ENCODE measurements at regions not wholly inside any gene's neighbourhood (a gene's known extent, or its start where the extent isn't known, plus 50 kb on each side); places are given as distances from the start of the nearest gene placed in this dataset.
"Not testable (repeated sequence)": the region's sequence is repeated elsewhere in the genome, so short reads cannot be mapped to it uniquely, and the experiment has no call there.

DNA sequence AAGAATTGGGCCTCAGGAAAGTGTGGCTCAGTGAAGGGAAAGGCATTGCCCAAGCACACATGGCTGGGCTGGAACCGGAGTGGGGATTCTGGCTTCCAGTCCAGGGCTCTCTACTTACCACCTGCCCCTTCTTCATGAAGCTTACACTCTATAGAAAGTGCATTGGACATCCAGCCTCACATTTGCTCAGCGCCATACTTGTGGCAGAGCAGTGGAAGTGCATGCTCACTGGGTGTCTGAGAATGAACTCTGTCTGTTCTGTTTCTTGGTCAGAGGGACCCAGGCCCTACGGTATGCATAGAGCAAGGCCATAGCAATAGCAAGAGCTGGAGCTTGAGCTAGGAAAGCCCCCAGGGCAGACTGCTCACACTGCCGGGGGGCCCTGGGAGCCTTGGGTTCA, 1253.5 kb downstream of the TYW1 start:
- TF ChIP-seq, protein P1, sequence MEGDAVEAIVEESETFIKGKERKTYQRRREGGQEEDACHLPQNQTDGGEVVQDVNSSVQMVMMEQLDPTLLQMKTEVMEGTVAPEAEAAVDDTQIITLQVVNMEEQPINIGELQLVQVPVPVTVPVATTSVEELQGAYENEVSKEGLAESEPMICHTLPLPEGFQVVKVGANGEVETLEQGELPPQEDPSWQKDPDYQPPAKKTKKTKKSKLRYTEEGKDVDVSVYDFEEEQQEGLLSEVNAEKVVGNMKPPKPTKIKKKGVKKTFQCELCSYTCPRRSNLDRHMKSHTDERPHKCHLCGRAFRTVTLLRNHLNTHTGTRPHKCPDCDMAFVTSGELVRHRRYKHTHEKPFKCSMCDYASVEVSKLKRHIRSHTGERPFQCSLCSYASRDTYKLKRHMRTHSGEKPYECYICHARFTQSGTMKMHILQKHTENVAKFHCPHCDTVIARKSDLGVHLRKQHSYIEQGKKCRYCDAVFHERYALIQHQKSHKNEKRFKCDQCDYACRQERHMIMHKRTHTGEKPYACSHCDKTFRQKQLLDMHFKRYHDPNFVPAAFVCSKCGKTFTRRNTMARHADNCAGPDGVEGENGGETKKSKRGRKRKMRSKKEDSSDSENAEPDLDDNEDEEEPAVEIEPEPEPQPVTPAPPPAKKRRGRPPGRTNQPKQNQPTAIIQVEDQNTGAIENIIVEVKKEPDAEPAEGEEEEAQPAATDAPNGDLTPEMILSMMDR (IDR thresholded peaks at IDR 0.05; ENCODE audit: low read length, missing control alignments) = no peak
- no peak for DNase-seq (ENCODE audit: low read depth)

DNA sequence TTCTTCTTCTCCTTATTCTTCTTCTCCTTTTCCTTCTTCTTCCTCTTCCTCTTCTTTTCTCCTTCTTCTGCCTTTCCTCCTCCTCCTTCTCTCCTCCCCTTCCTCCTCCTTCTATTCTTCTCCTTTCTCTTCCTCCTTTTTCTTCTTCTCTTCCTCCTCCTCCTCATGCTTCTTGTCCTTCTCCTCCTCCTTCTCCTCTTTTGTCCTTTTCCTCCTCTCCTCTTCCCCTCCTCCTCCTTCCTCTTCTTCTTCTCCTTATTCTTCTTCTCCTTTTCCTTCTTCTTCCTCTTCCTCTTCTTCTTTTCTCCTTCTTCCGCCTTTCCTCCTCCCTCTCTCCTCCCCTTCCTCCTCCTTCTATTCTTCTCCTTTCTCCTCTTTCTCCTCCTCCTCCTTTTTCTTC, 1258.2 kb downstream of the TYW1 start:
- DNase-seq (ENCODE audit: low read depth); H3K4me3 ChIP-seq (replicated peaks; ENCODE audit: low read depth, low read length): not testable (repeated sequence)

More for the DNA sequence above, 1253.5 kb downstream of the TYW1 start:
- H3K4me3 ChIP-seq (replicated peaks; ENCODE audit: low read depth, low read length) = no peak overlapping the region

DNA sequence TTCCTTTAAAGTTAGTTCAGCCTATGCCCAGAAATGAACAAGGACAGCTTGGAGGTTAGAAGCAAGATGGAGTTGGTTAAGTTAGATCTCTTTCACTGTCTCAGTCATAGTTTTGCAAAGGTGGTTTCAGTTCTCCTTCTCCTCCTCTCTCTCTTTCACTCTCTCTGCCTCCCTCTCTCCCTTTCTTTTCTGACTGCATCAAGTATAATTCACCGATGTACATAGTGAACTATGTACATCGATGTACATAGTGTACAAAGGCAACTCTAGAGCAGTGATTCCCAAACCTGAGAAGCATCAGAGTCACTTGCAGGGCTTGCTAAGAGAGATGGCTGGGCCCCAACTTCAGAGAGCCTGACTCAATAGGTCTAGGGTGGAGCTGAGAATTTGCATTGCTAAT, 1259.7 kb downstream of the TYW1 start:
- TF ChIP-seq, protein P1 (IDR thresholded peaks at IDR 0.05; ENCODE audit: low read length, missing control alignments) = no peak
- DNase-seq (ENCODE audit: low read depth) = no peak
- H3K4me3 ChIP-seq (replicated peaks; ENCODE audit: low read depth, low read length) = no peak overlapping the region

DNA sequence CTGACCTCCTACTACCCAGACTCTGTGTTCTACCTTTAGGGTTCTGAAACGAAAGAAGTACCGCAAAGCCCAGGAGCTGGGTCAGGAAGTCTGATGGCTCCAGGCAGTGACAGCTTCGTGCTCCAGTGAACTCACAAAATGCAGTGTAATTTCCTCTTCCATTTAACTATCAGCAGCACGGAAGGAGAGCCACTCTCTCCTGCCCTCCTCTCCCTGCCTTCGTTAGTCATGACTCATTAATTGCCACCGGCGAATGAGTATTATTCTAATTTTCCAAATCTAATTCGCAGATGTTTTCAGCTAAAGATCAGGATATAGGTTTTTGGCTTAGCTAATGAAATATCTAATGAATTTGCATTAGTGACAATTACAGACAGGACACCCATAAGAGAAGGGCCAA, 1262.0 kb downstream of the TYW1 start:
- no peak overlapping the region for H3K4me3 ChIP-seq (replicated peaks; ENCODE audit: low read depth, low read length)
- TF ChIP-seq, protein P1 (IDR thresholded peaks at IDR 0.05; ENCODE audit: low read length, missing control alignments) = no peak
- no peak for DNase-seq (ENCODE audit: low read depth)

DNA sequence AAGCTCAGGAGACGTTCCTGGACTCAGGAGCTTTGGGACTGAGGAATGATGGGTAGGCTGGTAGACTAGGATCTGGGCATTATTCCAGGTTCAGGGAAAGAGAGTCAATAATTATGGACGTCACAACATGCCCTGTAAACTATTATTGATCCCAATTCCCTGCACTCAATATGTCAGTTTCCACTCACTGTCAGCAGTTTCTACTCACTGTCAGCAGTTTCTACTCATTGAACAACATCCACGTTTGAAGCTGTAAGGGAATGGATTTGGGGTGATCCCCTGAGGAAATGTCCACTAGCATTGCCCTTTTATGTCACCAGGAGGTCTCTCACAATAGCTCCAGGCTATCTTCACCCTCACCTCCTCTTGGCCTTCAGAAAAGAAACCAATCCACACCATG, 1268.6 kb downstream of the TYW1 start:
- no peak for DNase-seq (ENCODE audit: low read depth)
- H3K4me3 ChIP-seq (replicated peaks; ENCODE audit: low read depth, low read length) = no peak overlapping the region
- TF ChIP-seq, protein P1 (IDR thresholded peaks at IDR 0.05; ENCODE audit: low read length, missing control alignments) = no peak

DNA sequence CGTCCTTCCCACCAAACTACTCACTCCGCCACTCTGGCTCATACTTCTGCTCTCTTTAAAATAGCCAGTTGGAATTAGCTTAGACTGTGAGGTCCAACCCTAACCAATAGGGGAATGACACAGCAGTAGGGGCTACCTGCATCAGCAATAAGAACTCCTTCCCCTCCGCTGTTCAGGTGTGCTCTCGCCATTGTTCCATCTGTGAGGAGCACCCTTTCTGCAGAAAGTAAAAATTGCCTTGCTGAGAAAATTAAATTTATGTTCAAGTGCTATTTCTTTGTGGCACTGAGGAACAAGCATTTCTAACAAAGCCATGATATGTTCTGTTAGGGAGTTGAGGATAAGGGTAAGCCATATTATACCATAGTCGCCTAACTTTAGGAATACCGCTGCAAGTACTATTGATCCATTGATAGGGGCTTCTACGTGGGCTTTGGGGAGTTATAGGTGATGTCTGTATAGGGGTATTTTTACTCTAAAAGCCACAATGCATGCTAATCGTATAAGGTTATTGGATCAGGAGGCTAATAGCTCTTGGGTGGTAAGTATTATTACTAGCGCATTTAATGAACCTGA, 1269.5 kb downstream of the TYW1 start:
- TF ChIP-seq, protein P1 (IDR thresholded peaks at IDR 0.05; ENCODE audit: low read length, missing control alignments) = no peak
- DNase-seq (ENCODE audit: low read depth) = no peak

DNA sequence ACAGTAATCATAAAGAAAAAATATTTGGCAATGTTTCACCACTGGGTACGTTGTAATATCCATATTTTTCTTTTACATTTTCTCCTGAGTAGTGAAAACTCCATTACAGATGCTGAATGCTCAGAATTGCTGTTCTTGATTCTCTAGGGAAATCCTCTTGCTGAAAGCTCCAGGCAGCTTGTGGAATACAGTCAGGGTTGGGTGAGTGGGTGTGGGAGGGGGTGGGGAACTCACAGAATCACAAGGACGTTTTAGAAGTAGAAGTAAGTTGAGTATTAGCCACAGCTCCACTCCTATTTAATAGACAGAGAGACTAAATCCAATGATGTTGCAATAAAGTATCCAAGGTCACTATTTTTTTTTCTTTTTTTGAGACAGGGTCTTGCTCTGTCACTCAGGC, 1270.9 kb downstream of the TYW1 start:
- no peak for DNase-seq (ENCODE audit: low read depth)
- TF ChIP-seq, protein P1 (IDR thresholded peaks at IDR 0.05; ENCODE audit: low read length, missing control alignments) = no peak
- no peak overlapping the region for H3K4me3 ChIP-seq (replicated peaks; ENCODE audit: low read depth, low read length)

More for the DNA sequence above, 1269.5 kb downstream of the TYW1 start:
- H3K4me3 ChIP-seq (replicated peaks; ENCODE audit: low read depth, low read length) = no peak overlapping the region
